Keratinocyte (primary cell): ENCODE measurements at regions not wholly inside any gene's neighbourhood (a gene's known extent, or its start where the extent isn't known, plus 50 kb on each side); places are given as distances from the start of the nearest gene placed in this dataset.

Experiments
- CTCF ChIP-seq, 3 experiments: IDR thresholded peaks in 1 of 3; conservative IDR thresholded peaks in 1 of 3; optimal IDR thresholded peaks in 1 of 3; 2 replicates in 2 of 3; 3 replicates in 1 of 3; pipeline versions ENCODE3 to v1.5.1; 2011; ENCODE audit warnings: low read length in 3 of 3, mild to moderate bottlenecking in 3 of 3, moderate library complexity in 2 of 3, control low read depth in 1 of 3, inconsistent platforms in 1 of 3; ENCODE audit not compliant: insufficient read depth in 2 of 3; ENCODE audit errors: extremely low read depth in 1 of 3
- EZH2 ChIP-seq: IDR thresholded peaks from one replicate; pipeline ENCODE4 v1.6.1; 2012; ENCODE audit warnings: inconsistent platforms, mild to moderate bottlenecking, low read length, moderate library complexity

DNA sequence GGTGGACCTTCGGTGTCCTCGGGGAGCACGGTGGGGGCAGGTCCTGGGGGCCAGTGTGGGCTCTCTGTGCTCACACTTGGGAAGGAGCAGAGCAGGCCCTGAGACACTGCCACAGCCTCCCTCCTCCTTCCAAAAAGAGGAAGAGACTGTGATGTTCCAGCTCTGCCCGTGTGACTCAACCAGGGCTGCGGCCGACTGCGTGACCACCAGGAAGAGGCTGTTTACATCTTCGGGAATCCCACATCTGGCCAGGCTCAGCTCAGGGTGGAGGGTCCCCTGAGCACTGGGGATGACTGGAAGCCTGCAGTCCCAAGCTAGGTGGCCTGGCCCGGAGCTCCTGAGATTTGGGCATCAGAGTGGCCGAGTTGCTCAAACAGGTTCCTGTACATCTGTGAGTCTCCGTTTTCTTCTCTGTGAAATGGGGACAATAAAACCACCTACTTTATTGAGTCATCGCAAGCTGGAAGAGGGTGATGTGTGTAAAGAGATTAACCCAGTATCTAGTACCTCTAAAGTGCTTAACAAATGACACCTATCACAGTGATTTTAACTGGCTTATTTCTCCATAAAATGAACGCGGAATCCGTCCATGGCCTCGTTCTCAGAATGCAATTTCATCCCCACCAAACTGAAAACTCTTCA is 242.1 kb downstream of the DLL1 start:
- no peak for TF ChIP-seq CTCF (optimal IDR thresholded peaks at IDR 0.05 in 1 of 3, IDR thresholded peaks at IDR 0.05 in 1 of 3, conservative IDR thresholded peaks at IDR 0.05 in 1 of 3; ENCODE audit: extremely low read depth in 1 of 3, insufficient read depth in 2 of 3, low read length in 3 of 3)
- no peak for TF ChIP-seq EZH2
